DND-41 (cell line): ENCODE measurements at regions not wholly inside any gene's neighbourhood (a gene's known extent, or its start where the extent isn't known, plus 50 kb on each side); places are given as distances from the start of the nearest gene placed in this dataset.

Experiments used
- ATAC-seq: fragments of 200-7000 bp; cut with Tn5 transposase; 3 replicates; pipeline ENCODE4 v1.9.1; 2021; ENCODE audit warnings: low read depth; ENCODE audit not compliant: insufficient read depth
- DNase-seq: peaks from one replicate; pipeline ENCODE4 v3.0.0-alpha.2; 2020
- H2AFZ ChIP-seq: 2 replicates; pipeline ENCODE4 v1.6.0; 2012; ENCODE audit warnings: low read depth, low read length
- H3K27ac ChIP-seq: 2 replicates; pipeline ENCODE4 v1.5.1; 2012; ENCODE audit warnings: low read length, inconsistent platforms
- H3K27me3 ChIP-seq: fragments of 200-600 bp; sonication (generic); 2 replicates; pipeline ENCODE4 v1.6.0; 2012; ENCODE audit warnings: low read length, mild to moderate bottlenecking, inconsistent platforms; ENCODE audit not compliant: insufficient read depth, poor library complexity
- H3K36me3 ChIP-seq: 2 replicates; pipeline ENCODE4 v1.5.1; 2012; ENCODE audit warnings: low read length, inconsistent platforms; ENCODE audit not compliant: insufficient read depth
- H3K4me1 ChIP-seq: 2 replicates; pipeline ENCODE4 v1.5.1; 2012; ENCODE audit warnings: mild to moderate bottlenecking, low read length; ENCODE audit not compliant: insufficient read depth
- H3K4me2 ChIP-seq: 2 replicates; pipeline ENCODE4 v1.6.0; 2012; ENCODE audit warnings: mild to moderate bottlenecking, moderate library complexity, low read length, inconsistent platforms; ENCODE audit not compliant: insufficient read depth
- H3K4me3 ChIP-seq, 2 experiments: fragments of 200-600 bp in 1 of 2; shearing (Covaris generic) in 1 of 2; 2 replicates each; pipeline ENCODE4 v1.5.1; 2012 to 2016; ENCODE audit warnings: inconsistent platforms in 2 of 2, low read length in 2 of 2, mild to moderate bottlenecking in 2 of 2, low read depth in 1 of 2, moderate library complexity in 1 of 2
- H3K79me2 ChIP-seq: 2 replicates; pipeline ENCODE4 v1.6.0; 2012; ENCODE audit warnings: low read length, inconsistent platforms; ENCODE audit not compliant: insufficient read depth
- H3K9ac ChIP-seq: 2 replicates; pipeline ENCODE4 v1.6.0; 2012; ENCODE audit warnings: low read depth, mild to moderate bottlenecking, inconsistent platforms, low read length, moderate library complexity
- H3K9me3 ChIP-seq: 2 replicates; pipeline ENCODE4 v1.5.1; 2012; ENCODE audit warnings: low read length, moderate library complexity, mild to moderate bottlenecking, inconsistent platforms; ENCODE audit not compliant: insufficient read depth, severe bottlenecking
- H4K20me1 ChIP-seq: 2 replicates; pipeline ENCODE4 v1.6.0; 2012; ENCODE audit warnings: low read length; ENCODE audit not compliant: insufficient read depth
- EZH2 ChIP-seq: IDR thresholded peaks from 3 replicates; pipeline ENCODE4 v1.6.1; 2012; ENCODE audit warnings: borderline replicate concordance, low read depth, mild to moderate bottlenecking, moderate library complexity, low read length, inconsistent platforms; ENCODE audit not compliant: severe bottlenecking
- TF ChIP-seq, protein P1 (sequence below): IDR thresholded peaks from 2 replicates; pipeline ENCODE4 v1.5.1; 2012; ENCODE audit warnings: borderline replicate concordance, low read length, moderate library complexity, mild to moderate bottlenecking; ENCODE audit not compliant: poor library complexity, severe bottlenecking; ENCODE audit errors: extremely low read depth

DNA sequence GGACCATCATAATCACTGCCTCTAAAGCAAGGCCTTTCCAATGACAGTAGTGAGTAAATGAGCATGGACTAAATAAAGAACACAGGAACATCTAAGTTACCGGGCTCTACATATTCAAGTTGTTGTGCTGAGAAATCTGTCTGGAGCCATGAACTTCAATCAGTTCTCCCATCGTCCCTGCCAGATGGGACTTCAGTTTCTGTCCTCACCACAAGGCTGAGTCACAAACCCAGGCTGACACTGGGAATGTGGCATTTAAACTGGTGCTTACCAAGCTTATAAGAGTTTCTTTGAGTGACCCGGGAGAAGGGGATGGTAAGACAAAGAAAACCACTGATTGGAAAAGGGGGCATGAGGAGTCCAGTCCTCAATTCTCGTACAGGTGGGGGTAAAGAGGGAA is 497.0 kb downstream of the MAFB start:
- no peak overlapping the region for H3K4me2 ChIP-seq
- H3K27ac ChIP-seq, result no peak overlapping the region
- TF ChIP-seq EZH2, result no peak
- no peak overlapping the region for H2AFZ ChIP-seq
- DNase-seq (no peak), ATAC-seq (no peak)
- H3K79me2 ChIP-seq, result no peaks in the 10 kb centered on the region
- no peak overlapping the region for H3K9ac ChIP-seq
- H3K36me3 ChIP-seq, result no peaks in the 10 kb centered on the region
- peaks cover 5% of the 10 kb centered on the region for H3K27me3 ChIP-seq
- no peaks in the 10 kb centered on the region for H4K20me1 ChIP-seq
- H3K4me1 ChIP-seq, result no peaks in the 10 kb centered on the region
- no peak overlapping the region for H3K4me3 ChIP-seq
- H3K9me3 ChIP-seq, result no peaks in the 10 kb centered on the region

DNA sequence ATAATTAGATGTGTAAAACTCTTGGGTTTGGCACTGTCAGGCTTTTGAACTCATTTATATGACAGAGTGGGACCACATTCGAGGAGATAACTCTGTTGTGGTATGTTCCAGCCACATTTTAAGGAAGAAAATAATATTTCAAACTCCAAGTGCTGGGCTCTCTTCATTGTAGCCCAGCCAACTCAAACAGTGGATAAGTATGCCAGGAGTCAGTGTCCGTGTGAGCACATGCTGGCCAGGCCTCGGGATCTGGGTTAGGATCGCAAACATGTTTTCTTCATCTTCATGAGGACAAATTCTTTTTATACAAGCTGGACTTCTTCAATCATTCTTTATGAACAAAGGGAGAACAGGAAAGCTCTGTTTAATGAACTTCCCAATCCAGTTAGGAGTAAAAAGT is 497.5 kb downstream of the MAFB start:
- H3K9ac ChIP-seq, result no peak overlapping the region
- TF ChIP-seq EZH2, result no peak
- TF ChIP-seq, protein P1, sequence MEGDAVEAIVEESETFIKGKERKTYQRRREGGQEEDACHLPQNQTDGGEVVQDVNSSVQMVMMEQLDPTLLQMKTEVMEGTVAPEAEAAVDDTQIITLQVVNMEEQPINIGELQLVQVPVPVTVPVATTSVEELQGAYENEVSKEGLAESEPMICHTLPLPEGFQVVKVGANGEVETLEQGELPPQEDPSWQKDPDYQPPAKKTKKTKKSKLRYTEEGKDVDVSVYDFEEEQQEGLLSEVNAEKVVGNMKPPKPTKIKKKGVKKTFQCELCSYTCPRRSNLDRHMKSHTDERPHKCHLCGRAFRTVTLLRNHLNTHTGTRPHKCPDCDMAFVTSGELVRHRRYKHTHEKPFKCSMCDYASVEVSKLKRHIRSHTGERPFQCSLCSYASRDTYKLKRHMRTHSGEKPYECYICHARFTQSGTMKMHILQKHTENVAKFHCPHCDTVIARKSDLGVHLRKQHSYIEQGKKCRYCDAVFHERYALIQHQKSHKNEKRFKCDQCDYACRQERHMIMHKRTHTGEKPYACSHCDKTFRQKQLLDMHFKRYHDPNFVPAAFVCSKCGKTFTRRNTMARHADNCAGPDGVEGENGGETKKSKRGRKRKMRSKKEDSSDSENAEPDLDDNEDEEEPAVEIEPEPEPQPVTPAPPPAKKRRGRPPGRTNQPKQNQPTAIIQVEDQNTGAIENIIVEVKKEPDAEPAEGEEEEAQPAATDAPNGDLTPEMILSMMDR, result no peak
- H3K27me3 ChIP-seq, result peaks cover 5% of the 10 kb centered on the region
- H3K27ac ChIP-seq, result no peak overlapping the region
- H3K4me1 ChIP-seq, result no peaks in the 10 kb centered on the region
- H3K9me3 ChIP-seq, result no peaks in the 10 kb centered on the region
- H3K36me3 ChIP-seq, result no peaks in the 10 kb centered on the region
- DNase-seq, result no peak
- H3K4me2 ChIP-seq, result no peak overlapping the region
- H3K4me3 ChIP-seq, result no peak overlapping the region
- no peaks in the 10 kb centered on the region for H3K79me2 ChIP-seq
- no peaks in the 10 kb centered on the region for H4K20me1 ChIP-seq
- no peak for ATAC-seq
- H2AFZ ChIP-seq, result no peak overlapping the region

DNA sequence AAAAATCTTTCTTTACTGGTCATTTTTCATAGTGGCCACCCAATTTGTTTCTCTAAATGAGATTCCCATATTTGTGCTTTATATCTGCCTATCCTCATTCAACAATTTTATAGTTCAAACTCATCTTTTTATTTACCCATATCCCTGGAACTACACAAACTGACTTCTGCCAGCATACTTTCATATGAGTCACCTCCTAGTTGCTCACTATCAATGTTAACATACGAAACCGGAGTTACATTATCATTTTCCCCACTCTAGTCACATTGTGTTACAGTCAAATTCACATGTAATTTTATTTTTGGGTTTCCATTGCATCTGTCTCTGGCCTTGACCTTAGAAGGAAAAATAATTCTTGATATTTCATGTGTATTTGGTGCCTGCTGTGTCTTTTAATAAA is 499.4 kb downstream of the MAFB start:
- Histone ChIP-seq H2AFZ (no peak overlapping the region), H3K4me2 (no peak overlapping the region), H3K9me3 (no peaks in the 10 kb centered on the region), H3K79me2 (no peaks in the 10 kb centered on the region), H4K20me1 (no peaks in the 10 kb centered on the region), H3K4me3 (no peak overlapping the region), H3K4me1 (no peaks in the 10 kb centered on the region), H3K9ac (no peak overlapping the region), H3K36me3 (no peaks in the 10 kb centered on the region), H3K27me3 (peaks cover 5% of the 10 kb centered on the region), H3K27ac (no peak overlapping the region)
- no peak for ATAC-seq
- TF ChIP-seq, protein P1, result no peak
- no peak for DNase-seq

DNA sequence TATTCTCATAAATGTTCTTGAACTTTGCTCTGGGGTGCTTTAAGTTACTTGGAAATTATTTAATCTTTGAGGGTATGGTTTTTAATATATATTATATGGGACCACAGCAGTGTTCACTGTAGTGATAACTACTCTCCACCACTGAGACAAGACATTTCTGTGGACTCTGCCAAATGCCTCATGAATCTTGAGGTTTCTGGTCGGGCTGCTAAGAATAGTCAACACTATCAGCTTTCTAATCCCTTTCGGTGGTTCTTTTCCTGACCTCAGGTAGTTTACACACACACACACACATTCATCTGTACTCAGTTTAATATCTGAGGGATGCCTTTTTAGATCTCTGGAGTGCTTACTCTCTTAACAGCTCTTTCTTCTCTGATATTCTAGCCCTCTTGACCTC is 500.7 kb downstream of the MAFB start:
- H3K4me1 ChIP-seq, result no peaks in the 10 kb centered on the region
- no peaks in the 10 kb centered on the region for H3K9me3 ChIP-seq
- no peak overlapping the region for H2AFZ ChIP-seq
- DNase-seq (no peak), ATAC-seq (no peak)
- H3K9ac ChIP-seq, result no peak overlapping the region
- no peaks in the 10 kb centered on the region for H4K20me1 ChIP-seq
- no peaks in the 10 kb centered on the region for H3K79me2 ChIP-seq
- TF ChIP-seq, protein P1, result no peak
- TF ChIP-seq EZH2, result no peak
- H3K36me3 ChIP-seq, result no peaks in the 10 kb centered on the region
- H3K27me3 ChIP-seq, result peaks cover 8% of the 10 kb centered on the region
- no peak overlapping the region for H3K4me2 ChIP-seq
- H3K4me3 ChIP-seq, result no peak overlapping the region
- no peak overlapping the region for H3K27ac ChIP-seq
